ENCODE measurements at regions not wholly inside any gene's neighbourhood (a gene's known extent, or its start where the extent isn't known, plus 50 kb on each side); places are given as distances from the start of the nearest gene placed in this dataset.

- Histone ChIP-seq H3K9me3 (no peaks in the 10 kb centered on the region), H3K36me3 (peaks cover 0 to 12% of the 10 kb centered on the region in 2 donors), H3K4me3 (no peak overlapping the region), H3K4me1 (peaks cover 0 to 31% (median 12%) of the 10 kb centered on the region in 3 donors), H3K27me3 (no peaks in the 10 kb centered on the region), H3K27ac (peak overlapping the region in 1 of 4 donors; percentile 2)
- 76 to 89% methylated on average over 2 of the region's 2 CpGs for WGBS, 2 donors (ENCODE audit: low coverage in 1 of 2)
- no peak for ATAC-seq
- TF ChIP-seq POLR2AphosphoS5 (IDR thresholded peaks at IDR 0.05) (no peak), EP300 (IDR thresholded peaks at IDR 0.05) (no peak), CTCF (IDR thresholded peaks at IDR 0.05) (no peak), POLR2A (IDR thresholded peaks at IDR 0.05) (no peak)
Observed at GRCh38 chr11:17150521-17150920, 57.3 kb downstream of the PIK3C2A start.

GRCh38 chr11:17148536-17148935 is 59.2 kb downstream of the PIK3C2A start:
- Histone ChIP-seq H3K4me3 (no peak overlapping the region), H3K27ac (no peak overlapping the region), H3K9me3 (no peaks in the 10 kb centered on the region), H3K27me3 (no peaks in the 10 kb centered on the region), H3K4me1 (peaks cover 0 to 20% (median 12%) of the 10 kb centered on the region in 3 donors), H3K36me3 (peaks cover 0 to 32% of the 10 kb centered on the region in 2 donors)
- no peak for TF ChIP-seq POLR2A (IDR thresholded peaks at IDR 0.05)
- no peak for TF ChIP-seq POLR2AphosphoS5 (IDR thresholded peaks at IDR 0.05)
- no peak for TF ChIP-seq EP300 (IDR thresholded peaks at IDR 0.05)
- no peak for TF ChIP-seq CTCF (IDR thresholded peaks at IDR 0.05)
- ATAC-seq = no peak

- Histone ChIP-seq H3K4me1 (peaks cover 0 to 13% (median 6%) of the 10 kb centered on the region in 3 donors), H3K36me3 (peaks cover 3 to 57% of the 10 kb centered on the region in 2 donors), H3K4me3 (no peak overlapping the region), H3K27ac (no peak overlapping the region), H3K9me3 (no peaks in the 10 kb centered on the region), H3K27me3 (no peaks in the 10 kb centered on the region)
- TF ChIP-seq EP300 (IDR thresholded peaks at IDR 0.05) (no peak), POLR2AphosphoS5 (IDR thresholded peaks at IDR 0.05) (no peak), CTCF (IDR thresholded peaks at IDR 0.05) (no peak), POLR2A (IDR thresholded peaks at IDR 0.05) (no peak)
- ATAC-seq = no peak
Observed at GRCh38 chr11:17145972-17146371, 61.8 kb downstream of the PIK3C2A start.

- Histone ChIP-seq H3K36me3 (peaks cover 3 to 70% of the 10 kb centered on the region in 2 donors), H3K4me3 (no peak overlapping the region), H3K27ac (no peak overlapping the region), H3K9me3 (no peaks in the 10 kb centered on the region), H3K27me3 (no peaks in the 10 kb centered on the region), H3K4me1 (no peaks in the 10 kb centered on the region)
- WGBS, 2 donors (ENCODE audit: low coverage in 1 of 2) = 97% methylated on average over 2 of the region's 2 CpGs; no CpG with 5 or more reads in 1 of the 2 donors
- no peak for ATAC-seq
- TF ChIP-seq POLR2AphosphoS5 (IDR thresholded peaks at IDR 0.05) (no peak), EP300 (IDR thresholded peaks at IDR 0.05) (no peak), CTCF (IDR thresholded peaks at IDR 0.05) (no peak), POLR2A (IDR thresholded peaks at IDR 0.05) (no peak)
Observed at GRCh38 chr11:17142450-17142849, 65.0 kb upstream of the RPS13 start.

GRCh38 chr11:17141156-17141555 is 63.7 kb upstream of the RPS13 start:
- Histone ChIP-seq H3K4me1 (no peaks in the 10 kb centered on the region), H3K4me3 (no peak overlapping the region), H3K9me3 (no peaks in the 10 kb centered on the region), H3K27ac (no peak overlapping the region), H3K36me3 (peaks cover 3 to 73% of the 10 kb centered on the region in 2 donors), H3K27me3 (no peaks in the 10 kb centered on the region)
- no peak for ATAC-seq
- TF ChIP-seq CTCF (IDR thresholded peaks at IDR 0.05) (no peak), POLR2AphosphoS5 (IDR thresholded peaks at IDR 0.05) (no peak), EP300 (IDR thresholded peaks at IDR 0.05) (no peak), POLR2A (IDR thresholded peaks at IDR 0.05) (no peak)
- 83 to 89% methylated on average over 5 of the region's 5 CpGs for WGBS, 2 donors (ENCODE audit: low coverage in 1 of 2)
